GM12878 (cell line): ENCODE measurements at regions not wholly inside any gene's neighbourhood (a gene's known extent, or its start where the extent isn't known, plus 50 kb on each side); places are given as distances from the start of the nearest gene placed in this dataset.

ENCODE experiments used
- ATF2 ChIP-seq: IDR thresholded peaks from 2 replicates; pipeline ENCODE4 v1.6.1; 2012; ENCODE audit warnings: low read length, inconsistent platforms
- ATF3 ChIP-seq: IDR thresholded peaks from 2 replicates; pipeline ENCODE4 v1.6.1; 2011; ENCODE audit warnings: low read depth, mild to moderate bottlenecking, low read length, moderate library complexity, borderline replicate concordance; ENCODE audit errors: extremely low read depth
- ATF7 ChIP-seq: fragments of 450-650 bp; IDR thresholded peaks from 2 replicates; pipeline ENCODE4 v1.6.1; 2016; ENCODE audit warnings: low read depth, mild to moderate bottlenecking
- BACH1 ChIP-seq: fragments of 450-650 bp; IDR thresholded peaks from 2 replicates; pipeline ENCODE4 v1.6.1; 2017; ENCODE audit warnings: mild to moderate bottlenecking, borderline replicate concordance
- BHLHE40 ChIP-seq, 2 experiments: fragments of 450-650 bp in 1 of 2; IDR thresholded peaks; 2 replicates each; pipeline ENCODE4 v1.6.1; 2011 to 2017; ENCODE audit warnings: low read depth in 2 of 2, borderline replicate concordance in 1 of 2, improper control_type of control experiment in 1 of 2, low read length in 1 of 2, mild to moderate bottlenecking in 1 of 2
- BRCA1 ChIP-seq: IDR thresholded peaks from 2 replicates; pipeline ENCODE4 v1.6.1; 2011; ENCODE audit warnings: low read depth, low read length, improper control_type of control experiment
- CBX3 ChIP-seq: fragments of 200-600 bp; sonication (generic); IDR thresholded peaks from 2 replicates; pipeline ENCODE4 v1.6.1; 2016; ENCODE audit warnings: low read depth, borderline replicate concordance
- CHD1 ChIP-seq: IDR thresholded peaks from 2 replicates; pipeline ENCODE4 v1.6.1; 2012; ENCODE audit warnings: low read depth, low read length, improper control_type of control experiment
- CHD4 ChIP-seq: fragments of 200-600 bp; sonication (generic); IDR thresholded peaks from 2 replicates; pipeline ENCODE4 v1.6.1; 2016; ENCODE audit warnings: mild to moderate bottlenecking
- E2F8 ChIP-seq: fragments of 450-650 bp; IDR thresholded peaks from 2 replicates; pipeline ENCODE4 v1.6.1; 2018; ENCODE audit warnings: mild to moderate bottlenecking, low read depth, moderate library complexity; ENCODE audit not compliant: partially characterized antibody
- ETV6 ChIP-seq, 2 experiments: fragments of 450-650 bp in 1 of 2; IDR thresholded peaks in 1 of 2; conservative IDR thresholded peaks in 1 of 2; 2 replicates each; pipeline ENCODE4 v1.6.1; 2014; ENCODE audit warnings: antibody characterized with exemption in 1 of 2, borderline replicate concordance in 1 of 2, low read depth in 1 of 2, mild to moderate bottlenecking in 1 of 2, moderate library complexity in 1 of 2
- HDAC6 ChIP-seq: fragments of 200-600 bp; sonication (generic); IDR thresholded peaks from one replicate; pipeline ENCODE4 v1.8.0; 2017; ENCODE audit warnings: antibody characterized with exemption; ENCODE audit not compliant: unreplicated experiment
- JUND ChIP-seq: IDR thresholded peaks from 2 replicates; pipeline ENCODE4 v1.6.1; 2012; ENCODE audit warnings: low read depth, mild to moderate bottlenecking, low read length, improper control_type of control experiment, moderate library complexity
- PRDM15 ChIP-seq: fragments of 450-650 bp; formaldehyde crosslinking; IDR thresholded peaks from 2 replicates; pipeline ENCODE4 v1.4.0; 2020; ENCODE audit warnings: mild to moderate bottlenecking, moderate library complexity
- SMAD1 ChIP-seq: fragments of 450-650 bp; IDR thresholded peaks from 2 replicates; pipeline ENCODE4 v1.6.1; 2018; ENCODE audit warnings: mild to moderate bottlenecking, low read depth; ENCODE audit not compliant: partially characterized antibody
- SMAD5 ChIP-seq: IDR thresholded peaks from 2 replicates; pipeline ENCODE4 v1.6.1; 2016; ENCODE audit warnings: antibody characterized with exemption, low read depth
- SUZ12 ChIP-seq: fragments of 200-600 bp; sonication (generic); IDR thresholded peaks from one replicate; pipeline ENCODE4 v1.6.1; 2018; ENCODE audit warnings: antibody characterized with exemption, mild to moderate bottlenecking; ENCODE audit not compliant: unreplicated experiment
- TARDBP ChIP-seq: IDR thresholded peaks from 2 replicates; pipeline ENCODE4 v1.6.1; 2016; ENCODE audit warnings: borderline replicate concordance
- TCF3 ChIP-seq: IDR thresholded peaks from 2 replicates; pipeline ENCODE4 v1.6.1; 2012; ENCODE audit warnings: low read depth, mild to moderate bottlenecking, low read length, borderline replicate concordance; ENCODE audit not compliant: insufficient read depth
- YBX1 ChIP-seq: fragments of 450-650 bp; IDR thresholded peaks from 2 replicates; pipeline ENCODE4 v1.6.1; 2016; ENCODE audit warnings: antibody characterized with exemption
- YY1 ChIP-seq: IDR thresholded peaks from 2 replicates; pipeline ENCODE4 v1.6.1; 2011; ENCODE audit warnings: low read depth, mild to moderate bottlenecking, low read length
- ZSCAN29 ChIP-seq: fragments of 450-650 bp; IDR thresholded peaks from 2 replicates; pipeline ENCODE4 v1.6.1; 2017; ENCODE audit warnings: mild to moderate bottlenecking, moderate library complexity
- ZZZ3 ChIP-seq: IDR thresholded peaks from 2 replicates; pipeline ENCODE4 v1.6.1; 2011; ENCODE audit warnings: low read depth; ENCODE audit not compliant: control insufficient read depth, insufficient read length

- TF ChIP-seq ZSCAN29 (no peak), YBX1 (no peak), ATF3 (no peak), ETV6 (conservative IDR thresholded peaks at IDR 0.05 in 1 of 2, IDR thresholded peaks at IDR 0.05 in 1 of 2; ENCODE audit: borderline replicate concordance in 1 of 2, low read depth in 1 of 2) (peak in 1 of 2 experiments; percentile 32; a peak in 1 of 4 replicates), CBX3 (no peak), ATF7 (no peak; the same call in none of the 2 replicates), PRDM15 (CRISPR knock-in tag) (no peak), HDAC6 (no peak), CHD1 (no peak), SUZ12 (no peak), TARDBP (no peak), ZZZ3 (no peak), JUND (no peak), SMAD5 (no peak), BHLHE40 (IDR thresholded peaks at IDR 0.05; ENCODE audit: borderline replicate concordance in 1 of 2, low read depth in 2 of 2, low read length in 1 of 2) (no peak), SMAD1 (no peak), BACH1 (no peak), BRCA1 (no peak), TCF3 (no peak), YY1 (peak; percentile 76; the same call in 1 of the 2 replicates), CHD4 (no peak), ATF2 (peak; percentile 68), E2F8 (no peak)
These were observed 93.2 kb downstream of the FOXF2 start (continued) for GRCh38 chr6:1482381-1483166.
